Lower leg skin (tissue), 3 donors: ENCODE measurements at regions not wholly inside any gene's neighbourhood (a gene's known extent, or its start where the extent isn't known, plus 50 kb on each side); places are given as distances from the start of the nearest gene placed in this dataset.

Experiments used
- CTCF ChIP-seq, 3 donors: fragments of 450-650 bp; IDR thresholded peaks; one replicate each; pipeline ENCODE4 v1.5.1; 2016; ENCODE audit warnings: antibody characterized with exemption in 3 of 3, mild to moderate bottlenecking in 3 of 3, moderate library complexity in 2 of 3
- POLR2A ChIP-seq, 2 donors: fragments of 450-650 bp; IDR thresholded peaks; one replicate each; pipeline ENCODE4 v1.6.1; 2016 to 2017; ENCODE audit warnings: antibody characterized with exemption in 2 of 2, mild to moderate bottlenecking in 1 of 2, moderate library complexity in 1 of 2

GRCh38 chrX:13200398-13200797, 119.5 kb downstream of the ATXN3L start:
- no peak for TF ChIP-seq CTCF (IDR thresholded peaks at IDR 0.05)
- TF ChIP-seq POLR2A (IDR thresholded peaks at IDR 0.05): no peak
